Endodermal cell (in vitro differentiated cells): ENCODE measurements at regions not wholly inside any gene's neighbourhood (a gene's known extent, or its start where the extent isn't known, plus 50 kb on each side); places are given as distances from the start of the nearest gene placed in this dataset.

Experiments
- DNase-seq: peaks from one replicate; pipeline ENCODE4 v3.0.0-alpha.2; 2017
- H3K27ac ChIP-seq: 2 replicates; pipeline ENCODE4 v1.5.1; 2013; ENCODE audit warnings: mild to moderate bottlenecking, low read depth, low read length, moderate library complexity
- H3K27me3 ChIP-seq: 2 replicates; pipeline ENCODE4 v1.6.1; 2013; ENCODE audit warnings: mild to moderate bottlenecking, low read length, moderate library complexity; ENCODE audit not compliant: insufficient read depth, control insufficient read depth, poor library complexity, severe bottlenecking
- H3K36me3 ChIP-seq: 2 replicates; pipeline ENCODE4 v1.7.0; 2013; ENCODE audit warnings: mild to moderate bottlenecking, low read length, moderate library complexity; ENCODE audit not compliant: control insufficient read depth, insufficient read depth
- H3K4me1 ChIP-seq: one replicate; pipeline ENCODE4 v1.7.0; 2013; ENCODE audit warnings: low read length; ENCODE audit not compliant: control insufficient read depth, insufficient read depth
- H3K4me3 ChIP-seq: 2 replicates; pipeline ENCODE4 v1.5.1; 2013; ENCODE audit warnings: mild to moderate bottlenecking, low read length, moderate library complexity
- H3K9ac ChIP-seq: 2 replicates; pipeline ENCODE4 v1.6.1; 2013; ENCODE audit warnings: mild to moderate bottlenecking, low read length, moderate library complexity; ENCODE audit not compliant: poor library complexity, severe bottlenecking; ENCODE audit errors: extremely low read depth
- H3K9me3 ChIP-seq: 2 replicates; pipeline ENCODE4 v1.6.1; 2013; ENCODE audit warnings: mild to moderate bottlenecking, low read length, moderate library complexity; ENCODE audit not compliant: control insufficient read depth
- H3K27ac Mint-ChIP-seq: 2 replicates; pipeline ENCODE4 v1.8.0; 2020; ENCODE audit warnings: mixed read lengths
- H3K27me3 Mint-ChIP-seq: 2 replicates; pipeline ENCODE4 v1.8.0; 2021; ENCODE audit warnings: mild to moderate bottlenecking, mixed read lengths; ENCODE audit not compliant: insufficient read depth
- H3K36me3 Mint-ChIP-seq: 2 replicates; pipeline ENCODE4 v1.8.0; 2020; ENCODE audit warnings: low read depth, mixed read lengths
- H3K4me1 Mint-ChIP-seq: 2 replicates; pipeline ENCODE4 v1.8.0; 2020; ENCODE audit warnings: mixed read lengths
- H3K4me3 Mint-ChIP-seq: 2 replicates; pipeline ENCODE4 v1.8.0; 2020; ENCODE audit warnings: mild to moderate bottlenecking, moderate library complexity, mixed read lengths
- H3K9me3 Mint-ChIP-seq: 2 replicates; pipeline ENCODE4 v1.8.0; 2020; ENCODE audit warnings: mild to moderate bottlenecking, mixed read lengths
- WGBS, 2 experiments: methylation state at CpG; one replicate each; pipeline versions ENCODE4 v1.1.5 to v1.1.7; 2013; ENCODE audit warnings: missing lambda C conversion rate in 2 of 2, mixed read lengths in 1 of 2; ENCODE audit not compliant: insufficient coverage in 1 of 2, insufficient read length in 1 of 2; 5-methylcytosine and 5-hydroxymethylcytosine counted together
- TF ChIP-seq, protein P1 (sequence below): fragments of 200-600 bp; sonication (generic); conservative IDR thresholded peaks from 2 replicates; pipeline ENCODE4 v1.5.0; 2021; ENCODE audit warnings: antibody characterized with exemption, mild to moderate bottlenecking

GRCh38 chr3:94904156-94904674 is 841.4 kb downstream of the NSUN3 start:
- Histone ChIP-seq H3K36me3 (no peaks in the 10 kb centered on the region), H3K4me1 (no peaks in the 10 kb centered on the region), H3K9me3 (no peaks in the 10 kb centered on the region), H3K4me3 (no peak overlapping the region), H3K9ac (no peak overlapping the region), H3K27ac (no peak overlapping the region), H3K27me3 (no peaks in the 10 kb centered on the region)
- no peaks in the 10 kb centered on the region for H3K27me3 Mint-ChIP-seq
- no peak overlapping the region for H3K4me3 Mint-ChIP-seq
- H3K9me3 Mint-ChIP-seq: no peaks in the 10 kb centered on the region
- DNase-seq: no peak
- peaks cover 3% of the 10 kb centered on the region for H3K4me1 Mint-ChIP-seq
- H3K27ac Mint-ChIP-seq: no peak overlapping the region
- WGBS, 2 experiments: 89 to 100% methylated on average over 1 to 2 of the region's 2 CpGs
- H3K36me3 Mint-ChIP-seq: no peaks in the 10 kb centered on the region
- TF ChIP-seq, protein P1, sequence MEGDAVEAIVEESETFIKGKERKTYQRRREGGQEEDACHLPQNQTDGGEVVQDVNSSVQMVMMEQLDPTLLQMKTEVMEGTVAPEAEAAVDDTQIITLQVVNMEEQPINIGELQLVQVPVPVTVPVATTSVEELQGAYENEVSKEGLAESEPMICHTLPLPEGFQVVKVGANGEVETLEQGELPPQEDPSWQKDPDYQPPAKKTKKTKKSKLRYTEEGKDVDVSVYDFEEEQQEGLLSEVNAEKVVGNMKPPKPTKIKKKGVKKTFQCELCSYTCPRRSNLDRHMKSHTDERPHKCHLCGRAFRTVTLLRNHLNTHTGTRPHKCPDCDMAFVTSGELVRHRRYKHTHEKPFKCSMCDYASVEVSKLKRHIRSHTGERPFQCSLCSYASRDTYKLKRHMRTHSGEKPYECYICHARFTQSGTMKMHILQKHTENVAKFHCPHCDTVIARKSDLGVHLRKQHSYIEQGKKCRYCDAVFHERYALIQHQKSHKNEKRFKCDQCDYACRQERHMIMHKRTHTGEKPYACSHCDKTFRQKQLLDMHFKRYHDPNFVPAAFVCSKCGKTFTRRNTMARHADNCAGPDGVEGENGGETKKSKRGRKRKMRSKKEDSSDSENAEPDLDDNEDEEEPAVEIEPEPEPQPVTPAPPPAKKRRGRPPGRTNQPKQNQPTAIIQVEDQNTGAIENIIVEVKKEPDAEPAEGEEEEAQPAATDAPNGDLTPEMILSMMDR: no peak

- TF ChIP-seq, protein P1: no peak
- Mint-ChIP-seq H3K9me3 (no peaks in the 10 kb centered on the region), H3K27ac (no peak overlapping the region), H3K4me3 (no peak overlapping the region), H3K36me3 (no peaks in the 10 kb centered on the region), H3K4me1 (no peaks in the 10 kb centered on the region), H3K27me3 (no peaks in the 10 kb centered on the region)
- no peaks in the 10 kb centered on the region for H3K36me3 ChIP-seq
- no peaks in the 10 kb centered on the region for H3K9me3 ChIP-seq
- WGBS, 2 experiments: 93 to 100% methylated on average over 2 of the region's 2 CpGs
- no peak overlapping the region for H3K4me3 ChIP-seq
- no peak overlapping the region for H3K27ac ChIP-seq
- H3K27me3 ChIP-seq: no peaks in the 10 kb centered on the region
- DNase-seq: no peak
- no peak overlapping the region for H3K9ac ChIP-seq
- H3K4me1 ChIP-seq: no peaks in the 10 kb centered on the region
Observed at GRCh38 chr3:94909726-94910125, 846.9 kb downstream of the NSUN3 start.

DNA sequence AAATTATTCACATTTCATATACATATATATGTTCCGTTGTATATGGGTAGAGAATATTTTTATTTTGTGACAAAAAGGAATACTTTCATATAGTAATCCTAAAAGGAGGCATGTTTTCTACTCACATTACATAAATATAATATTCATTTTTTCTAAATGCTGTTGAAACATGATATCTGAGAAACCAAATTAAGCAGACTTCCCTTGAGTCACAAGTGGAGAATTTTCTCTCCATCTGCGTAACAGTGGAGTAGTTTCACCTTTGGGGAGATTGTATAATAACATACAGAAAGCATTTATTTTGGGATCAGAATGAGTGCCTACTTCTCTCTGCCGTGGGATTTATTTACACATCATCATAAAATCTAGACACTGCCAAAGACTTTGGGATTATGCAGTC is 849.8 kb downstream of the NSUN3 start:
- no peak for DNase-seq
- 91 to 94% methylated on average over 1 to 2 of the region's 3 CpGs for WGBS, 2 experiments
- no peak overlapping the region for H3K4me3 ChIP-seq
- H3K4me1 Mint-ChIP-seq: peaks cover 2% of the 10 kb centered on the region
- no peaks in the 10 kb centered on the region for H3K36me3 ChIP-seq
- TF ChIP-seq, protein P1: no peak
- no peaks in the 10 kb centered on the region for H3K9me3 Mint-ChIP-seq
- H3K9ac ChIP-seq: no peak overlapping the region
- no peaks in the 10 kb centered on the region for H3K9me3 ChIP-seq
- H3K27ac Mint-ChIP-seq: no peak overlapping the region
- no peaks in the 10 kb centered on the region for H3K4me1 ChIP-seq
- no peaks in the 10 kb centered on the region for H3K27me3 Mint-ChIP-seq
- no peaks in the 10 kb centered on the region for H3K27me3 ChIP-seq
- no peaks in the 10 kb centered on the region for H3K36me3 Mint-ChIP-seq
- no peak overlapping the region for H3K27ac ChIP-seq
- H3K4me3 Mint-ChIP-seq: no peak overlapping the region
